CD14-positive monocyte (primary cell): ENCODE measurements at regions not wholly inside any gene's neighbourhood (a gene's known extent, or its start where the extent isn't known, plus 50 kb on each side); places are given as distances from the start of the nearest gene placed in this dataset.

Source experiments
- DNase-seq, 3 donors: peaks; one replicate each; pipeline ENCODE4 v3.0.0-alpha.2; 2011 to 2022
- H2AFZ ChIP-seq: 2 replicates; pipeline ENCODE4 v1.6.0; 2012; ENCODE audit warnings: mild to moderate bottlenecking, low read depth, low read length, inconsistent platforms; ENCODE audit not compliant: insufficient read depth, poor library complexity, severe bottlenecking
- H3K27ac ChIP-seq, 2 donors: 1 replicate in 1 of 2; 2 replicates in 1 of 2; pipeline ENCODE4 v1.5.1; 2012 to 2013; ENCODE audit warnings: low read length in 2 of 2, control low read depth in 1 of 2, inconsistent platforms in 1 of 2, low read depth in 1 of 2, mild to moderate bottlenecking in 1 of 2
- H3K27me3 ChIP-seq, 2 donors: one replicate each; pipeline versions ENCODE4 v1.6.0 to v1.6.1; 2011 to 2013; ENCODE audit warnings: low read length in 2 of 2; ENCODE audit not compliant: control insufficient read depth in 2 of 2, insufficient read depth in 2 of 2
- H3K36me3 ChIP-seq, 2 donors: replicated peaks in 1 of 2; 1 replicate in 1 of 2; 2 replicates in 1 of 2; pipeline versions ENCODE4 v1.5.1 to v1.6.1; 2012 to 2013; ENCODE audit warnings: low read length in 2 of 2, control low read depth in 1 of 2, inconsistent platforms in 1 of 2, mild to moderate bottlenecking in 1 of 2; ENCODE audit not compliant: insufficient read depth in 2 of 2, control insufficient read depth in 1 of 2
- H3K4me1 ChIP-seq, 2 donors: 1 replicate in 1 of 2; 2 replicates in 1 of 2; pipeline versions ENCODE4 v1.5.1 to v1.6.1; 2012 to 2013; ENCODE audit warnings: low read length in 2 of 2, control low read depth in 1 of 2, inconsistent platforms in 1 of 2, mild to moderate bottlenecking in 1 of 2, moderate library complexity in 1 of 2; ENCODE audit not compliant: insufficient read depth in 2 of 2, control insufficient read depth in 1 of 2
- H3K4me2 ChIP-seq: replicated peaks from 2 replicates; pipeline ENCODE3; 2012; ENCODE audit warnings: low read length, moderate library complexity, mild to moderate bottlenecking; ENCODE audit not compliant: poor library complexity, severe bottlenecking; ENCODE audit errors: extremely low read depth
- H3K4me3 ChIP-seq, 3 experiments: fragments of 200-600 bp in 1 of 3; sonication (generic) in 1 of 3; replicated peaks in 1 of 3; 1 replicate in 2 of 3; 2 replicates in 1 of 3; pipeline ENCODE4 v1.5.1; 2011 to 2013; ENCODE audit warnings: low read length in 3 of 3, mild to moderate bottlenecking in 3 of 3, control low read depth in 2 of 3, low read depth in 2 of 3, inconsistent platforms in 1 of 3, moderate library complexity in 1 of 3
- H3K79me2 ChIP-seq: 2 replicates; pipeline ENCODE4 v1.6.0; 2012; ENCODE audit warnings: mild to moderate bottlenecking, control low read depth, inconsistent platforms, low read length, moderate library complexity; ENCODE audit not compliant: insufficient read depth
- H3K9ac ChIP-seq: 2 replicates; pipeline ENCODE4 v1.6.0; 2017; ENCODE audit warnings: low read length, mild to moderate bottlenecking; ENCODE audit not compliant: insufficient read depth, poor library complexity, severe bottlenecking
- H3K9me3 ChIP-seq, 2 donors: replicated peaks in 1 of 2; 1 replicate in 1 of 2; 2 replicates in 1 of 2; pipeline versions ENCODE4 v1.5.1 to v1.6.1; 2012 to 2013; ENCODE audit warnings: low read length in 2 of 2, control low read depth in 1 of 2; ENCODE audit not compliant: control insufficient read depth in 1 of 2, insufficient read depth in 1 of 2
- H4K20me1 ChIP-seq: 2 replicates; pipeline ENCODE4 v1.6.0; 2012; ENCODE audit warnings: mild to moderate bottlenecking, low read length, control low read depth, moderate library complexity; ENCODE audit not compliant: insufficient read depth
- H3K27ac Mint-ChIP-seq, 7 donors: one replicate each; pipeline ENCODE4 v1.8.0; 2020; ENCODE audit warnings: mild to moderate bottlenecking in 7 of 7, mixed read lengths in 7 of 7, moderate library complexity in 6 of 7, inconsistent platforms in 2 of 7
- H3K27me3 Mint-ChIP-seq, 3 donors: one replicate each; pipeline ENCODE4 v1.8.0; 2021 to 2022; ENCODE audit warnings: low read depth in 3 of 3, mild to moderate bottlenecking in 3 of 3, mixed read lengths in 3 of 3, moderate library complexity in 3 of 3, inconsistent platforms in 1 of 3
- H3K36me3 Mint-ChIP-seq, 2 donors: one replicate each; pipeline ENCODE4 v1.8.0; 2020; ENCODE audit warnings: mixed read lengths in 2 of 2, inconsistent platforms in 1 of 2, mild to moderate bottlenecking in 1 of 2
- H3K4me1 Mint-ChIP-seq: one replicate; pipeline ENCODE4 v1.8.0; 2020; ENCODE audit warnings: mild to moderate bottlenecking, mixed read lengths
- H3K4me3 Mint-ChIP-seq, 2 donors: one replicate each; pipeline ENCODE4 v1.8.0; 2020; ENCODE audit warnings: mild to moderate bottlenecking in 2 of 2, mixed read lengths in 2 of 2, moderate library complexity in 1 of 2
- H3K9me3 Mint-ChIP-seq, 7 donors: one replicate each; pipeline ENCODE4 v1.8.0; 2020 to 2022; ENCODE audit warnings: mixed read lengths in 7 of 7, mild to moderate bottlenecking in 6 of 7, moderate library complexity in 6 of 7, inconsistent platforms in 2 of 7
- WGBS: methylation state at CpG from one replicate; pipeline ENCODE4 v1.1.5; 2013; ENCODE audit warnings: missing lambda C conversion rate; ENCODE audit not compliant: insufficient coverage; 5-methylcytosine and 5-hydroxymethylcytosine counted together
- intact Hi-C, 2 donors: fragments of 100-400 bp; cut with micrococcal nuclease; formaldehyde crosslinking; loops; one replicate each; pipeline versions ENCODE4 v1.15.0 to v1.15.1; 2023
- TF ChIP-seq, protein P1 (sequence below): fragments of 200-600 bp; IDR thresholded peaks from one replicate; pipeline ENCODE4 v1.8.0; 2022; ENCODE audit warnings: antibody characterized with exemption, mild to moderate bottlenecking

DNA sequence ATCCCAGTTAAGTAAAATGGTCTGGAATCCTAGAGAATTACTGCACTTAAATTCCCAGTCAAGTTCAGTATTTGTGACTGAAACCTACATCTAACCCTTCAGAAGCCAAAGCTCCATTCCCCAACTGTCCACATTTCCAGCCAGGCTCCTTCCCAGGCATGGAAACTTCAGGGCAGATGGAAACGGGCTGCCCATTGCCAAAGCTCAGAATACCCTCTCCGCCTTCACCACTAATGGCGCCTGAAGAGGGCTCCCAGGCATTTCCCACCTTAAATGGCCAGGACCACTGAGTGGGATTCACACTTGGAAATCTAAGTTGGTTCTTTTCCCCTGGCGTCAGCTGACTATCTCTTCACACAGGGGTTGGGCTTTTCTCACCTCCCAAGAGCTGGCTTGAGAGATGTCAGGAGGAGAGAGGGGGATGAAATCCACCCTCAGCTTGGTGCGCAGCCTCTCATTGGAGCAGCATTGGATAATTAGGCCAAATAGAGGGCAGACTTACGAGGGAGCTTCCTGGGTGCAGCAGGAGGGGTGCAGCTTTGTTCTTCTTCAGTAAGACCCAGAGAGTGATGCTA is 82.9 kb downstream of the ANKRD60 start:
- Histone ChIP-seq H3K9me3 (peaks cover 9 to 13% of the 10 kb centered on the region in 2 donors), H3K79me2 (no peaks in the 10 kb centered on the region), H4K20me1 (no peaks in the 10 kb centered on the region), H3K4me2 (no peak overlapping the region), H3K4me3 (no peak overlapping the region), H3K27ac (no peak overlapping the region), H3K27me3 (peaks cover 0 to 2% of the 10 kb centered on the region in 2 donors), H3K36me3 (no peaks in the 10 kb centered on the region), H3K4me1 (no peaks in the 10 kb centered on the region), H3K9ac (no peak overlapping the region), H2AFZ (no peak overlapping the region)
- intact Hi-C loops = no loop called here
- H3K27ac Mint-ChIP-seq = no peak overlapping the region
- DNase-seq = no peak
- WGBS = 89% methylated on average over 5 of the region's 6 CpGs
- H3K36me3 Mint-ChIP-seq = no peaks in the 10 kb centered on the region
- no peaks in the 10 kb centered on the region for H3K4me1 Mint-ChIP-seq
- peaks cover 9 to 20% (median 14%) of the 10 kb centered on the region in 7 donors for H3K9me3 Mint-ChIP-seq
- H3K27me3 Mint-ChIP-seq = peaks cover 5 to 13% (median 9%) of the 10 kb centered on the region in 3 donors
- H3K4me3 Mint-ChIP-seq = no peak overlapping the region
- TF ChIP-seq, protein P1, sequence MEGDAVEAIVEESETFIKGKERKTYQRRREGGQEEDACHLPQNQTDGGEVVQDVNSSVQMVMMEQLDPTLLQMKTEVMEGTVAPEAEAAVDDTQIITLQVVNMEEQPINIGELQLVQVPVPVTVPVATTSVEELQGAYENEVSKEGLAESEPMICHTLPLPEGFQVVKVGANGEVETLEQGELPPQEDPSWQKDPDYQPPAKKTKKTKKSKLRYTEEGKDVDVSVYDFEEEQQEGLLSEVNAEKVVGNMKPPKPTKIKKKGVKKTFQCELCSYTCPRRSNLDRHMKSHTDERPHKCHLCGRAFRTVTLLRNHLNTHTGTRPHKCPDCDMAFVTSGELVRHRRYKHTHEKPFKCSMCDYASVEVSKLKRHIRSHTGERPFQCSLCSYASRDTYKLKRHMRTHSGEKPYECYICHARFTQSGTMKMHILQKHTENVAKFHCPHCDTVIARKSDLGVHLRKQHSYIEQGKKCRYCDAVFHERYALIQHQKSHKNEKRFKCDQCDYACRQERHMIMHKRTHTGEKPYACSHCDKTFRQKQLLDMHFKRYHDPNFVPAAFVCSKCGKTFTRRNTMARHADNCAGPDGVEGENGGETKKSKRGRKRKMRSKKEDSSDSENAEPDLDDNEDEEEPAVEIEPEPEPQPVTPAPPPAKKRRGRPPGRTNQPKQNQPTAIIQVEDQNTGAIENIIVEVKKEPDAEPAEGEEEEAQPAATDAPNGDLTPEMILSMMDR = no peak

DNA sequence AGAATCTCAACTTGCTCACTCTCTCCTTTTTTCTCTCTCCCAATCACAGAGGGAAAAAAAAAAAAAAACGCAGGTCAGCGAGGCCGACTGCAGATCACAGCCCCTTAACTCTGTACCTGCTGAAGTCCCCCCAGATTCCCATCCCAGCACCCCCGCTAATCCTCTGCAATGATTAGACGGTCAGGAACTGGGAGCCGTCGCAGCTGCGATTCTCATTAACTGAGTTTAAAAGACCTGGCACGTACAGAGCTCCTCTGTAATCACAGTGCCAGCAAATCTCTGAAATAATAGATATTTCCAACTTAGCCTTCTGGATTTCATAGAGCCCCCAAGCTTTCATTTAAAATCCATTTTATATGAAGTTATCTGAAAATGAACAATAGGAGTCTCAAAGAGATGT is 84.4 kb downstream of the ANKRD60 start:
- H3K9me3 ChIP-seq = peaks cover 9 to 13% of the 10 kb centered on the region in 2 donors
- H3K36me3 Mint-ChIP-seq = no peaks in the 10 kb centered on the region
- intact Hi-C loops = no loop called here
- WGBS = 100% methylated on average over 4 of the region's 9 CpGs
- no peak overlapping the region for H3K4me3 ChIP-seq
- no peaks in the 10 kb centered on the region for H3K4me1 Mint-ChIP-seq
- H3K4me2 ChIP-seq = no peak overlapping the region
- H3K9ac ChIP-seq = no peak overlapping the region
- no peak overlapping the region for H2AFZ ChIP-seq
- no peaks in the 10 kb centered on the region for H4K20me1 ChIP-seq
- no peak for DNase-seq
- TF ChIP-seq, protein P1 = no peak
- no peaks in the 10 kb centered on the region for H3K27me3 ChIP-seq
- H3K27ac Mint-ChIP-seq = no peak overlapping the region
- no peaks in the 10 kb centered on the region for H3K4me1 ChIP-seq
- H3K79me2 ChIP-seq = no peaks in the 10 kb centered on the region
- no peak overlapping the region for H3K27ac ChIP-seq
- H3K9me3 Mint-ChIP-seq = peaks cover 9 to 20% (median 14%) of the 10 kb centered on the region in 7 donors
- H3K4me3 Mint-ChIP-seq = no peak overlapping the region
- peaks cover 2 to 8% (median 3%) of the 10 kb centered on the region in 3 donors for H3K27me3 Mint-ChIP-seq
- H3K36me3 ChIP-seq = no peaks in the 10 kb centered on the region
